H9 (cell line): ENCODE measurements at regions not wholly inside any gene's neighbourhood (a gene's known extent, or its start where the extent isn't known, plus 50 kb on each side); places are given as distances from the start of the nearest gene placed in this dataset.
A peak's percentile ranks its signal among the peaks of the same experiment; 100 is the strongest.

ENCODE experiments used
- DNase-seq: peaks from one replicate; pipeline ENCODE4 v3.0.0-alpha.2; 2017
- H2AFZ ChIP-seq: one replicate; pipeline ENCODE4 v1.6.1; 2013; ENCODE audit warnings: mild to moderate bottlenecking, low read length, control low read depth, moderate library complexity
- H2AK5ac ChIP-seq: 2 replicates; pipeline ENCODE4 v1.6.1; 2013; ENCODE audit warnings: low read length, control low read depth, mixed read lengths; ENCODE audit not compliant: insufficient read length
- H2BK120ac ChIP-seq: one replicate; pipeline ENCODE4 v1.6.1; 2013; ENCODE audit warnings: low read depth, mild to moderate bottlenecking, low read length, control low read depth, inconsistent platforms; ENCODE audit not compliant: poor library complexity, severe bottlenecking
- H2BK12ac ChIP-seq: 2 replicates; pipeline ENCODE4 v1.6.1; 2013; ENCODE audit warnings: low read length, control low read depth, mixed read lengths, low read depth; ENCODE audit not compliant: insufficient read length
- H2BK15ac ChIP-seq: 2 replicates; pipeline ENCODE4 v1.6.1; 2013; ENCODE audit warnings: low read depth, low read length, control low read depth
- H2BK20ac ChIP-seq: one replicate; pipeline ENCODE4 v1.6.1; 2013; ENCODE audit warnings: low read depth, mild to moderate bottlenecking, low read length, control low read depth, inconsistent platforms; ENCODE audit not compliant: poor library complexity, severe bottlenecking
- H2BK5ac ChIP-seq: 2 replicates; pipeline ENCODE4 v1.6.1; 2013; ENCODE audit warnings: low read length, control low read depth, mixed read lengths; ENCODE audit not compliant: insufficient read length
- H3K14ac ChIP-seq: 2 replicates; pipeline ENCODE4 v1.6.1; 2013; ENCODE audit warnings: low read length, control low read depth; ENCODE audit not compliant: insufficient read depth
- H3K18ac ChIP-seq: 2 replicates; pipeline ENCODE4 v1.6.1; 2013; ENCODE audit warnings: low read depth, mild to moderate bottlenecking, mixed read lengths, low read length, control low read depth; ENCODE audit not compliant: insufficient read length
- H3K23ac ChIP-seq: 2 replicates; pipeline ENCODE4 v1.6.1; 2013; ENCODE audit warnings: low read length, control low read depth, mixed read lengths, low read depth; ENCODE audit not compliant: insufficient read length
- H3K23me2 ChIP-seq: 2 replicates; pipeline ENCODE4 v1.6.1; 2013; ENCODE audit warnings: low read depth, mild to moderate bottlenecking, mixed read lengths, low read length, control low read depth; ENCODE audit not compliant: insufficient read length, poor library complexity, severe bottlenecking
- H3K27ac ChIP-seq: 2 replicates; pipeline ENCODE4 v1.5.1; 2013; ENCODE audit warnings: low read length, control low read depth, mixed read lengths, low read depth; ENCODE audit not compliant: insufficient read length
- H3K27me3 ChIP-seq: 2 replicates; pipeline ENCODE4 v1.6.1; 2013; ENCODE audit warnings: low read length, control low read depth, inconsistent platforms; ENCODE audit not compliant: insufficient read depth
- H3K4ac ChIP-seq: 2 replicates; pipeline ENCODE4 v1.6.1; 2013; ENCODE audit warnings: low read depth, mild to moderate bottlenecking, control low read depth, inconsistent platforms, low read length, moderate library complexity
- H3K4me1 ChIP-seq: 2 replicates; pipeline ENCODE4 v1.6.1; 2013; ENCODE audit warnings: low read length, control low read depth, inconsistent platforms; ENCODE audit not compliant: insufficient read depth
- H3K4me2 ChIP-seq: 2 replicates; pipeline ENCODE4 v1.6.1; 2013; ENCODE audit warnings: low read length, control low read depth, mixed read lengths; ENCODE audit not compliant: insufficient read length, insufficient read depth
- H3K56ac ChIP-seq: 2 replicates; pipeline ENCODE4 v1.6.1; 2013; ENCODE audit warnings: low read depth, mild to moderate bottlenecking, mixed read lengths, low read length, control low read depth; ENCODE audit not compliant: insufficient read length
- H3K79me1 ChIP-seq: 2 replicates; pipeline ENCODE4 v1.6.1; 2013; ENCODE audit warnings: low read depth, mild to moderate bottlenecking, moderate library complexity, low read length, control low read depth, inconsistent platforms; ENCODE audit not compliant: insufficient read depth, poor library complexity, severe bottlenecking
- H3K79me2 ChIP-seq: 2 replicates; pipeline ENCODE4 v1.6.1; 2013; ENCODE audit warnings: low read length, control low read depth, inconsistent platforms; ENCODE audit not compliant: insufficient read depth
- H3K9ac ChIP-seq: 2 replicates; pipeline ENCODE4 v1.6.1; 2013; ENCODE audit warnings: low read length, control low read depth, mixed read lengths; ENCODE audit not compliant: insufficient read length; ENCODE audit errors: extremely low read depth
- H3K9me3 ChIP-seq: one replicate; pipeline ENCODE4 v1.6.1; 2013; ENCODE audit warnings: low read depth, low read length, inconsistent platforms; ENCODE audit not compliant: control insufficient read depth
- H3T11ph ChIP-seq: one replicate; pipeline ENCODE4 v1.6.1; 2013; ENCODE audit warnings: mild to moderate bottlenecking, low read length, control low read depth, inconsistent platforms
- H4K20me1 ChIP-seq: one replicate; pipeline ENCODE4 v1.6.1; 2013; ENCODE audit not compliant: control insufficient read depth, insufficient read length, insufficient read depth
- H4K5ac ChIP-seq: 2 replicates; pipeline ENCODE4 v1.6.1; 2013; ENCODE audit warnings: low read depth, mild to moderate bottlenecking, mixed read lengths, low read length, control low read depth; ENCODE audit not compliant: insufficient read length
- H4K8ac ChIP-seq: replicated peaks from 2 replicates; pipeline ENCODE4 v1.6.1; 2013; ENCODE audit warnings: low read length, control low read depth, mixed read lengths, low read depth; ENCODE audit not compliant: insufficient read length
- H4K91ac ChIP-seq: 2 replicates; pipeline ENCODE4 v1.6.1; 2013; ENCODE audit warnings: low read depth, mild to moderate bottlenecking, moderate library complexity, mixed read lengths, low read length, control low read depth; ENCODE audit not compliant: insufficient read length
- H3K27ac Mint-ChIP-seq, 3 experiments: 2 replicates in 2 of 3; 3 replicates in 1 of 3; pipeline ENCODE4 v1.8.0; 2020 to 2021; ENCODE audit warnings: mixed read lengths in 3 of 3, mild to moderate bottlenecking in 1 of 3, moderate library complexity in 1 of 3
- H3K27me3 Mint-ChIP-seq: 2 replicates; pipeline ENCODE4 v1.8.0; 2021; ENCODE audit warnings: low read depth, mild to moderate bottlenecking, moderate library complexity, mixed read lengths
- H3K36me3 Mint-ChIP-seq, 3 experiments: 2 replicates in 2 of 3; 3 replicates in 1 of 3; pipeline ENCODE4 v1.8.0; 2020 to 2021; ENCODE audit warnings: low read depth in 3 of 3, mixed read lengths in 3 of 3; ENCODE audit not compliant: insufficient read depth in 1 of 3
- H3K4me1 Mint-ChIP-seq, 2 experiments: 2 replicates each; pipeline ENCODE4 v1.8.0; 2020; ENCODE audit warnings: mixed read lengths in 2 of 2
- H3K4me3 Mint-ChIP-seq, 2 experiments: 2 replicates in 1 of 2; 3 replicates in 1 of 2; pipeline ENCODE4 v1.8.0; 2020 to 2021; ENCODE audit warnings: mild to moderate bottlenecking in 2 of 2, mixed read lengths in 2 of 2, moderate library complexity in 1 of 2
- H3K9me3 Mint-ChIP-seq, 2 experiments: 2 replicates in 1 of 2; 3 replicates in 1 of 2; pipeline ENCODE4 v1.8.0; 2020; ENCODE audit warnings: mild to moderate bottlenecking in 2 of 2, mixed read lengths in 2 of 2, moderate library complexity in 1 of 2
- TF ChIP-seq, protein P1 (sequence below): fragments of 200-600 bp; sonication (generic); conservative IDR thresholded peaks from 3 replicates; pipeline ENCODE4 v1.8.0; 2021; ENCODE audit warnings: antibody characterized with exemption, mild to moderate bottlenecking

DNA sequence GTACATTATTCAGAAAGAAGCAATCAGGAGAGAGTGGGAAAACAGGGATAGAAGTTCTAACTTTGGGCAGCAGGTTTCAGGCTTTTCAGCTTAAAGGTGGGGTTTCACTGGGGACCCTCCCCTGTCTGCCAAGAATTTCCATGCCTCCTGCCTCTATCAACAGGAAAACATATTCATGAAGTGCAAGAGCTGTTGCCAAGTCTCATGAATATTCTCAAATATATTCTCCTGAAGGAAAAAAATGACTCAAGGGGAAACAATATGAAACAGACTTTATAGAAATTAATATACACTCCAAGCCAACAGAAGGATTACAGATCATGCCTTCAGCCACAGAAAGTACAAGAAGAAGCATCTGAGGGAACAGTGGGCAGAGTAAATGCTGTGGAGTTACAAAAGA is 713.3 kb upstream of the ADAMTS5 start:
- Histone ChIP-seq H3K4me2 (no peak overlapping the region), H3K9ac (no peak overlapping the region), H2AK5ac (no peak overlapping the region), H4K5ac (no peak overlapping the region), H4K8ac (no peak overlapping the region), H2AFZ (no peak overlapping the region), H3K9me3 (no peaks in the 10 kb centered on the region), H3K23ac (no peak overlapping the region), H3T11ph (no peak overlapping the region), H3K27me3 (no peaks in the 10 kb centered on the region), H2BK120ac (no peak overlapping the region), H4K20me1 (no peaks in the 10 kb centered on the region), H2BK5ac (no peak overlapping the region), H2BK12ac (no peak overlapping the region), H3K14ac (no peak overlapping the region), H3K18ac (no peak overlapping the region), H3K79me1 (no peaks in the 10 kb centered on the region), H3K56ac (no peak overlapping the region), H3K27ac (no peak overlapping the region), H3K23me2 (no peaks in the 10 kb centered on the region), H3K4ac (no peak overlapping the region), H2BK20ac (no peak overlapping the region), H3K4me1 (no peaks in the 10 kb centered on the region), H3K79me2 (no peaks in the 10 kb centered on the region), H4K91ac (no peak overlapping the region), H2BK15ac (no peak overlapping the region)
- no peaks in the 10 kb centered on the region for H3K27me3 Mint-ChIP-seq
- H3K36me3 Mint-ChIP-seq, result 0 out of 7 replicates have a peak, but pooled peaks cover 0 to 2% (median 0%) of the 10 kb centered on the region in 3 experiments
- H3K9me3 Mint-ChIP-seq, result peaks cover 0 to 2% of the 10 kb centered on the region in 2 experiments; a peak in 2 of 5 replicates
- DNase-seq, result no peak
- H3K27ac Mint-ChIP-seq, result peak overlapping the region in 1 of 3 experiments; percentile 14; a peak in 1 of 7 replicates
- H3K4me1 Mint-ChIP-seq, result no peaks in the 10 kb centered on the region
- no peak overlapping the region for H3K4me3 Mint-ChIP-seq
- TF ChIP-seq, protein P1, sequence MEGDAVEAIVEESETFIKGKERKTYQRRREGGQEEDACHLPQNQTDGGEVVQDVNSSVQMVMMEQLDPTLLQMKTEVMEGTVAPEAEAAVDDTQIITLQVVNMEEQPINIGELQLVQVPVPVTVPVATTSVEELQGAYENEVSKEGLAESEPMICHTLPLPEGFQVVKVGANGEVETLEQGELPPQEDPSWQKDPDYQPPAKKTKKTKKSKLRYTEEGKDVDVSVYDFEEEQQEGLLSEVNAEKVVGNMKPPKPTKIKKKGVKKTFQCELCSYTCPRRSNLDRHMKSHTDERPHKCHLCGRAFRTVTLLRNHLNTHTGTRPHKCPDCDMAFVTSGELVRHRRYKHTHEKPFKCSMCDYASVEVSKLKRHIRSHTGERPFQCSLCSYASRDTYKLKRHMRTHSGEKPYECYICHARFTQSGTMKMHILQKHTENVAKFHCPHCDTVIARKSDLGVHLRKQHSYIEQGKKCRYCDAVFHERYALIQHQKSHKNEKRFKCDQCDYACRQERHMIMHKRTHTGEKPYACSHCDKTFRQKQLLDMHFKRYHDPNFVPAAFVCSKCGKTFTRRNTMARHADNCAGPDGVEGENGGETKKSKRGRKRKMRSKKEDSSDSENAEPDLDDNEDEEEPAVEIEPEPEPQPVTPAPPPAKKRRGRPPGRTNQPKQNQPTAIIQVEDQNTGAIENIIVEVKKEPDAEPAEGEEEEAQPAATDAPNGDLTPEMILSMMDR, result no peak
